ENCODE measurements at regions not wholly inside any gene's neighbourhood (a gene's known extent, or its start where the extent isn't known, plus 50 kb on each side); places are given as distances from the start of the nearest gene placed in this dataset.

DNA sequence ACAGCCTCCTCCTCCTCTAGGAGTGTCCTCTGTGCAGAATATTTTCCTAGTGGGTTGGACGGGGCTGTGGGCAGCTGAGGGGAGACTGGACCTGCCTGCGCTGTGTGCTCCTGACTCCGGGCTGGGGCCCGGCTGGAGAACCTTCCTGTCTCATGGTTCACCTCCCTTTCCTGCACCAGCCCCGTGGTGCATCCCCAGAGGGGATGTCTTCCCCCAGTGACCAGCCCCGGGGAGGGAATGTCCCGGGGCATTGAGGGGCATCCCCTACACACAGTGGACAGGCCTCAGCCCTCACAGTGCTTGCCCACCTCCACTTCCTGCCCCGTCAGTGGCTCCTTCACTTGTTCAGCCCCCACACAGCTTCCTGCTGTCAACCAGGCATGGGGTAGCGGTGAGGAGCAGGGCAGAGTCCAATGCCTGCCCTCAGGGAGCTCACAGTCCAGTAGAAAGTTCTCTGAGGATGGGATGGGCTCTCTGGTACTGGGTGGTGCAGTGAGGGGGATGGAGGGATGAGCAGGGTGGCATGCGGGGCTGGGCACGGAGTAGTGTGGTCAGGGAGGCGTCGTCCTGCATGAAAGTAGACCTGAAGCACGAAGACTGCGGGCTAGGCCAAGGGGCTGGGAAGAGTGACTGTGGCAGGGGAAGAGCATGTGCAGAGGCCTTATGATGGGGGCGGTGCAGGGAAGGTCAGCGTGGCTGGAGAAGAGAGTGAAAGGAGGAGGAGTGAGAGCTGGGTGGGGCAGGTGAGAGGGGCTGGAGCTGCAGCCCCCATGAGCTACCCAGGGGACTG lies 52.1 kb upstream of the PITX1 start:
- no peak for DNase-seq

DNA sequence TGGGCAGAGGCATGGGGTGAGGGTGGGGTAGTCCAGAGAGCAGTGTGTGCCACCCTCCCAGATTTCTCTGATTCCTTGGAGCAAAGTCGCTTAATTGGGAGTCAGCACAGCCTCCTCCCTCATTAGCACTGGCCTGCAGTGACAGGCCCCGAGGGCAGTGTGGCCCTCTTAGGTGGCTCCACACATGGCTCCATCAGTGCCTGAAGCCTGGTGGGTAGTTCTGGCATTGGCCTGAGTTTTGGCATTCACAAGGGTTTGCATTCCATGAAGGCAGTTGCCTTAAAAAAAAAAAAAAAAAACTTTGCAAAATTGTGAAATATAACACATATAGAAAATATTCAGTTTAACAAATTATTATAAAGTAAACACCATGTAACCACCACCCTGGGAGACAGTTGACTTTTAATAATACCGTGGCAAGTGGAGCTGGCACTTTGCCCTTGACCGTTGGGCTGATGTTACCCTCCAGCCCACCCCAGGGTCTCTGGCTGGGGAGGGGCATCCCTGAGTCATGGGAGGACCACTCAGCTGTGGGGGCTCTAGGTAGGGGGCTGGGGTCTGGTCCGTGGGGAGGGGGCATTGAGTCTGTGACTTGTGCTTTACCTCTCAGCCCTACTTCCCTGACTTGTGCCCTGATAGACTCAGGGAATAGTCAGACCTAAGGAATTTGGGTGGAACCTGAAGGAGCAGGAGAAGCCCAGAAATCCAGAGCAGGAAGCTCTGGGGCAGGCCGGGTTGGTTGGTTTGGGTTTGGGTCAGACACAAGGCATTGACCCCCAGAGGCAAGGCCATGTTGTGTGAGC lies 51.3 kb upstream of the PITX1 start:
- DNase-seq: no peak

Measured in midbrain (tissue), 1 donor.